GM21360 (cell line): ENCODE measurements at regions not wholly inside any gene's neighbourhood (a gene's known extent, or its start where the extent isn't known, plus 50 kb on each side); places are given as distances from the start of the nearest gene placed in this dataset.
"Not testable (repeated sequence)": the region's sequence is repeated elsewhere in the genome, so short reads cannot be mapped to it uniquely, and the experiment has no call there.

Experiments
- ATAC-seq: cut with Tn5 transposase; IDR thresholded peaks from one replicate; pipeline ENCODE4 v1.9.1; 2021; ENCODE audit warnings: mild to moderate bottlenecking, moderate library complexity; ENCODE audit not compliant: unreplicated experiment

GRCh38 chr1:80632284-80632683 is 1168.5 kb upstream of the ADGRL2 start:
- ATAC-seq, result no peak

GRCh38 chr1:80629304-80629837 is 1171.4 kb upstream of the ADGRL2 start:
- ATAC-seq, result no peak

GRCh38 chr1:80624682-80625081 is 1176.1 kb upstream of the ADGRL2 start:
- ATAC-seq, result no peak

- ATAC-seq, result no peak
Observed at GRCh38 chr1:80607064-80607463, 1193.7 kb upstream of the ADGRL2 start.

GRCh38 chr1:80594013-80594412 is 1206.7 kb upstream of the ADGRL2 start:
- no peak for ATAC-seq

GRCh38 chr1:80593197-80593596 is 1207.5 kb upstream of the ADGRL2 start:
- no peak for ATAC-seq

GRCh38 chr1:80582980-80583379 is 1217.8 kb upstream of the ADGRL2 start:
- ATAC-seq, result no peak

- no peak for ATAC-seq
Observed at GRCh38 chr1:80579055-80579454, 1221.7 kb upstream of the ADGRL2 start.

GRCh38 chr1:80566867-80567266 is 1233.9 kb upstream of the ADGRL2 start:
- ATAC-seq, result no peak

- ATAC-seq, result no peak
Observed at GRCh38 chr1:80566123-80566522, 1234.6 kb upstream of the ADGRL2 start.

- no peak for ATAC-seq
Observed at GRCh38 chr1:80565406-80565805, 1235.3 kb upstream of the ADGRL2 start.

- no peak for ATAC-seq
Observed at GRCh38 chr1:80542231-80542630, 1258.5 kb upstream of the ADGRL2 start.

- ATAC-seq, result no peak
Observed at GRCh38 chr1:80540596-80540995, 1260.1 kb upstream of the ADGRL2 start.

- ATAC-seq, result no peak
Observed at GRCh38 chr1:80540149-80540548, 1260.6 kb upstream of the ADGRL2 start.

GRCh38 chr1:80539298-80539697 is 1261.4 kb upstream of the ADGRL2 start:
- ATAC-seq, result not testable (repeated sequence)

GRCh38 chr1:80536461-80536860 is 1264.3 kb upstream of the ADGRL2 start:
- ATAC-seq, result no peak

GRCh38 chr1:80535466-80535865 is 1265.3 kb upstream of the ADGRL2 start:
- no peak for ATAC-seq

- no peak for ATAC-seq
Observed at GRCh38 chr1:80534606-80535360, 1266.0 kb upstream of the ADGRL2 start.

- ATAC-seq, result no peak
Observed at GRCh38 chr1:80533775-80534334, 1266.9 kb upstream of the ADGRL2 start.

- no peak for ATAC-seq
Observed at GRCh38 chr1:80533093-80533492, 1267.6 kb upstream of the ADGRL2 start.

GRCh38 chr1:80531182-80531581 is 1269.6 kb upstream of the ADGRL2 start:
- no peak for ATAC-seq

GRCh38 chr1:80529546-80529945 is 1271.2 kb upstream of the ADGRL2 start:
- ATAC-seq, result no peak
